ENCODE measurements at regions not wholly inside any gene's neighbourhood (a gene's known extent, or its start where the extent isn't known, plus 50 kb on each side); places are given as distances from the start of the nearest gene placed in this dataset.

DNA sequence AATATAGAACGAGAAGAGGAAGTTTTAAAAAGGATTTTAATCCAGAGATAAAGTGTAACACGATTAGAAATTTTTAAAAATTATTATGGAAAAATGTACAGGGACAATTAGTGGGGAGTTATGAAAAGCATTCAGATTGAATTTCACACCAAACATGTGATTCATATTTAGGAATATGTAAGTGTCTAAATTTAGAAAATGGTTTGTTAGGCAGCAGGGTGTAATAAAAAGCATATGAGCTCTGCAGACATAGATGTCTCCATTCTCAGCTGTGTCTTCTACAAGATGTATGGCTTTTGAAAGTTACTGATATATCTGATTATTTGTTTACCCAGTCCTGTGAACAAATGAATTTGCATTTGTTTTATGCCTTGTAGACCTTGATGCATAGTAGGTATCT, 638.9 kb upstream of the AGA start:
- TF ChIP-seq, protein P1, sequence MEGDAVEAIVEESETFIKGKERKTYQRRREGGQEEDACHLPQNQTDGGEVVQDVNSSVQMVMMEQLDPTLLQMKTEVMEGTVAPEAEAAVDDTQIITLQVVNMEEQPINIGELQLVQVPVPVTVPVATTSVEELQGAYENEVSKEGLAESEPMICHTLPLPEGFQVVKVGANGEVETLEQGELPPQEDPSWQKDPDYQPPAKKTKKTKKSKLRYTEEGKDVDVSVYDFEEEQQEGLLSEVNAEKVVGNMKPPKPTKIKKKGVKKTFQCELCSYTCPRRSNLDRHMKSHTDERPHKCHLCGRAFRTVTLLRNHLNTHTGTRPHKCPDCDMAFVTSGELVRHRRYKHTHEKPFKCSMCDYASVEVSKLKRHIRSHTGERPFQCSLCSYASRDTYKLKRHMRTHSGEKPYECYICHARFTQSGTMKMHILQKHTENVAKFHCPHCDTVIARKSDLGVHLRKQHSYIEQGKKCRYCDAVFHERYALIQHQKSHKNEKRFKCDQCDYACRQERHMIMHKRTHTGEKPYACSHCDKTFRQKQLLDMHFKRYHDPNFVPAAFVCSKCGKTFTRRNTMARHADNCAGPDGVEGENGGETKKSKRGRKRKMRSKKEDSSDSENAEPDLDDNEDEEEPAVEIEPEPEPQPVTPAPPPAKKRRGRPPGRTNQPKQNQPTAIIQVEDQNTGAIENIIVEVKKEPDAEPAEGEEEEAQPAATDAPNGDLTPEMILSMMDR (IDR thresholded peaks at IDR 0.05): no peak
- TF ChIP-seq EP300 (IDR thresholded peaks at IDR 0.05) (no peak), POLR2A (IDR thresholded peaks at IDR 0.05) (no peak), POLR2AphosphoS5 (IDR thresholded peaks at IDR 0.05) (no peak)
